IMR-90 (cell line): ENCODE measurements at regions not wholly inside any gene's neighbourhood (a gene's known extent, or its start where the extent isn't known, plus 50 kb on each side); places are given as distances from the start of the nearest gene placed in this dataset.

Experiments used
- ATAC-seq: fragments of 200-7000 bp; cut with Tn5 transposase; 2 replicates; pipeline ENCODE4 v1.9.1; 2020; ENCODE audit warnings: low read depth, mild to moderate bottlenecking, moderate library complexity
- BruUV-seq: library from RNA; stranded (reverse); fragments of 400-500 nt; replicated peaks from 2 replicates; lab custom pipeline; 2021; lab: Mats Ljungman, UMichigan
- CTCF ChIA-PET: fragments of 300-600 bp; formaldehyde crosslinking; extraction: SDS; loops from one replicate; lab custom pipeline; 2021; ENCODE audit warnings: antibody characterized with exemption; lab: Yijun Ruan, JAX
- POLR2A ChIA-PET: fragments of 300-600 bp; sonication (Branson Sonifier 250); formaldehyde crosslinking; loops from one replicate; lab custom pipeline; 2022; ENCODE audit warnings: antibody characterized with exemption; ENCODE audit not compliant: unreplicated experiment; lab: Charles Lee
- DNase-seq: peaks from one replicate; pipeline ENCODE4 v3.0.0; 2013
- H2AFZ ChIP-seq: replicated peaks from 2 replicates; pipeline ENCODE3; 2013; ENCODE audit warnings: low read length, mild to moderate bottlenecking; ENCODE audit not compliant: poor library complexity
- H2AK5ac ChIP-seq: 2 replicates; pipeline ENCODE4 v1.6.1; 2013; ENCODE audit warnings: low read depth, low read length, inconsistent platforms
- H2AK9ac ChIP-seq: replicated peaks from 2 replicates; pipeline ENCODE3; 2013; ENCODE audit warnings: mild to moderate bottlenecking, low read depth, low read length, moderate library complexity; ENCODE audit not compliant: poor library complexity
- H2BK120ac ChIP-seq: 2 replicates; pipeline ENCODE4 v1.6.1; 2013; ENCODE audit warnings: low read depth, low read length, inconsistent platforms
- H2BK15ac ChIP-seq: 3 replicates; pipeline ENCODE4 v1.6.1; 2013; ENCODE audit warnings: low read depth, low read length, inconsistent platforms
- H2BK20ac ChIP-seq: 2 replicates; pipeline ENCODE4 v1.6.1; 2013; ENCODE audit warnings: low read depth, mild to moderate bottlenecking, inconsistent platforms, low read length, moderate library complexity
- H2BK5ac ChIP-seq: 2 replicates; pipeline ENCODE4 v1.6.1; 2013; ENCODE audit warnings: mild to moderate bottlenecking, low read depth, low read length, inconsistent platforms; ENCODE audit not compliant: poor library complexity, severe bottlenecking
- H3K14ac ChIP-seq: replicated peaks from 2 replicates; pipeline ENCODE4 v1.6.1; 2013; ENCODE audit warnings: low read depth, low read length, inconsistent platforms
- H3K18ac ChIP-seq: 2 replicates; pipeline ENCODE4 v1.6.1; 2013; ENCODE audit warnings: low read depth, low read length, control low read depth
- H3K23ac ChIP-seq: 2 replicates; pipeline ENCODE4 v1.6.1; 2013; ENCODE audit warnings: low read depth, low read length, inconsistent platforms
- H3K27ac ChIP-seq: 2 replicates; pipeline ENCODE4 v1.5.1; 2013; ENCODE audit warnings: mild to moderate bottlenecking, control low read depth, low read length; ENCODE audit not compliant: insufficient read depth
- H3K27me3 ChIP-seq: 2 replicates; pipeline ENCODE4 v1.6.1; 2013; ENCODE audit warnings: low read length; ENCODE audit not compliant: control insufficient read depth, insufficient read depth
- H3K36me3 ChIP-seq: 2 replicates; pipeline ENCODE4 v1.6.1; 2013; ENCODE audit warnings: low read length, mixed read lengths; ENCODE audit not compliant: control insufficient read depth, insufficient read depth
- H3K4ac ChIP-seq: 2 replicates; pipeline ENCODE4 v1.6.1; 2013; ENCODE audit warnings: low read depth, low read length, inconsistent platforms
- H3K4me1 ChIP-seq: 2 replicates; pipeline ENCODE4 v1.6.1; 2013; ENCODE audit warnings: low read length, mixed read lengths; ENCODE audit not compliant: control insufficient read depth, insufficient read depth
- H3K4me2 ChIP-seq: 2 replicates; pipeline ENCODE4 v1.6.1; 2013; ENCODE audit warnings: low read depth, mild to moderate bottlenecking, control low read depth, low read length, moderate library complexity
- H3K4me3 ChIP-seq: 2 replicates; pipeline ENCODE4 v1.5.1; 2013; ENCODE audit warnings: low read depth, mild to moderate bottlenecking, control low read depth, low read length, moderate library complexity; ENCODE audit not compliant: insufficient read depth
- H3K56ac ChIP-seq: 2 replicates; pipeline ENCODE4 v1.6.1; 2013; ENCODE audit warnings: low read length, inconsistent platforms; ENCODE audit not compliant: insufficient read depth; ENCODE audit errors: extremely low read depth
- H3K79me1 ChIP-seq, 2 experiments: 2 replicates each; pipeline ENCODE4 v1.6.1; 2013; ENCODE audit warnings: low read length in 2 of 2, inconsistent platforms in 1 of 2, low read depth in 1 of 2
- H3K9ac ChIP-seq: 2 replicates; pipeline ENCODE4 v1.6.1; 2013; ENCODE audit warnings: low read depth, low read length, control low read depth
- H3K9me1 ChIP-seq: 2 replicates; pipeline ENCODE4 v1.6.1; 2013; ENCODE audit warnings: low read length, inconsistent platforms; ENCODE audit not compliant: insufficient read depth
- H3K9me3 ChIP-seq: 2 replicates; pipeline ENCODE4 v1.6.1; 2013; ENCODE audit warnings: low read length; ENCODE audit not compliant: control insufficient read depth, insufficient read depth
- H4K20me1 ChIP-seq: 2 replicates; pipeline ENCODE4 v1.6.1; 2013; ENCODE audit warnings: low read length, inconsistent platforms; ENCODE audit not compliant: insufficient read depth
- H4K5ac ChIP-seq: 2 replicates; pipeline ENCODE4 v1.6.1; 2013; ENCODE audit warnings: mild to moderate bottlenecking, low read depth, low read length, control low read depth
- H4K8ac ChIP-seq, 2 experiments: 2 replicates each; pipeline ENCODE4 v1.6.1; 2013; ENCODE audit warnings: low read depth in 2 of 2, low read length in 2 of 2, control low read depth in 1 of 2, inconsistent platforms in 1 of 2
- H4K91ac ChIP-seq: 2 replicates; pipeline ENCODE4 v1.6.1; 2013; ENCODE audit warnings: low read depth, low read length, inconsistent platforms; ENCODE audit not compliant: insufficient read depth
- BHLHE40 ChIP-seq: fragments of 150-350 bp; IDR thresholded peaks from 2 replicates; pipeline ENCODE4 v1.6.1; 2016; ENCODE audit warnings: mild to moderate bottlenecking, low read depth, low read length
- CEBPB ChIP-seq: IDR thresholded peaks from 2 replicates; pipeline ENCODE4 v1.6.1; 2012; ENCODE audit warnings: low read depth, low read length, improper control_type of control experiment
- CHD1 ChIP-seq: IDR thresholded peaks from 2 replicates; pipeline ENCODE4 v1.6.1; 2012; ENCODE audit warnings: low read depth, low read length, improper control_type of control experiment
- CTCF ChIP-seq: conservative IDR thresholded peaks from 2 replicates; pipeline ENCODE4 v1.5.1; 2012; ENCODE audit warnings: mild to moderate bottlenecking, low read depth, low read length, improper control_type of control experiment
- ELK1 ChIP-seq: fragments of 150-350 bp; IDR thresholded peaks from 2 replicates; pipeline ENCODE4 v1.6.1; 2016; ENCODE audit warnings: low read depth, mild to moderate bottlenecking, low read length, moderate library complexity, borderline replicate concordance
- FOS ChIP-seq: fragments of 150-350 bp; IDR thresholded peaks from 2 replicates; pipeline ENCODE4 v1.6.1; 2016; ENCODE audit warnings: low read depth, low read length
- MAFK ChIP-seq: IDR thresholded peaks from 2 replicates; pipeline ENCODE4 v1.6.1; 2012; ENCODE audit warnings: low read depth, low read length, improper control_type of control experiment
- MAZ ChIP-seq: IDR thresholded peaks from 2 replicates; pipeline ENCODE4 v1.6.1; 2012; ENCODE audit warnings: low read depth, mild to moderate bottlenecking, low read length, improper control_type of control experiment, moderate library complexity, borderline replicate concordance
- MXI1 ChIP-seq: IDR thresholded peaks from 2 replicates; pipeline ENCODE4 v1.6.1; 2012; ENCODE audit warnings: low read depth, mild to moderate bottlenecking, low read length, moderate library complexity, borderline replicate concordance
- NFE2L2 ChIP-seq: fragments of 150-350 bp; IDR thresholded peaks from 2 replicates; pipeline ENCODE4 v1.6.1; 2016; ENCODE audit warnings: low read depth, mild to moderate bottlenecking, low read length
- POLR2A ChIP-seq: IDR thresholded peaks from 2 replicates; pipeline ENCODE4 v1.6.1; 2012; ENCODE audit warnings: mild to moderate bottlenecking, low read depth, low read length
- RAD21 ChIP-seq: IDR thresholded peaks from 2 replicates; pipeline ENCODE4 v1.6.1; 2012; ENCODE audit warnings: low read length, improper control_type of control experiment
- RCOR1 ChIP-seq: IDR thresholded peaks from 2 replicates; pipeline ENCODE4 v1.6.1; 2012; ENCODE audit warnings: mild to moderate bottlenecking, low read length, improper control_type of control experiment; ENCODE audit not compliant: insufficient replicate concordance
- RFX5 ChIP-seq: IDR thresholded peaks from 2 replicates; pipeline ENCODE4 v1.8.0; 2012; ENCODE audit warnings: low read depth, mild to moderate bottlenecking, low read length, moderate library complexity
- SMC3 ChIP-seq: fragments of 150-350 bp; IDR thresholded peaks from 2 replicates; pipeline ENCODE4 v1.6.1; 2016; ENCODE audit warnings: low read depth, mild to moderate bottlenecking, antibody characterized with exemption, low read length, moderate library complexity
- USF2 ChIP-seq: fragments of 150-350 bp; IDR thresholded peaks from 2 replicates; pipeline ENCODE4 v1.6.1; 2017; ENCODE audit warnings: mild to moderate bottlenecking, antibody characterized with exemption, low read length, low read depth
- WGBS, 2 experiments: methylation state at CpG; one replicate each; pipeline versions ENCODE4 v1.1.5 to v1.1.7; 2013; ENCODE audit warnings: missing lambda C conversion rate in 2 of 2; ENCODE audit not compliant: insufficient read length in 1 of 2; ENCODE audit errors: extremely low coverage in 2 of 2; 5-methylcytosine and 5-hydroxymethylcytosine counted together
- dilution Hi-C: fragments of 300-500 bp; cut with HindIII; formaldehyde crosslinking; loops from one replicate; pipeline ENCODE4 v1.14.3; 2018; ENCODE audit warnings: low sequenced_read_pairs; ENCODE audit not compliant: unreplicated experiment
- in situ Hi-C: fragments of 300-500 bp; cut with MboI; formaldehyde crosslinking; loops from 3 replicates; pipeline ENCODE4 v1.14.3; 2019; ENCODE audit warnings: low sequenced_read_pairs, inconsistent platforms, mixed read lengths
- intact Hi-C: fragments of 100-400 bp; cut with micrococcal nuclease; formaldehyde crosslinking; loops from 2 replicates; pipeline ENCODE4 v1.10.0; 2022

GRCh38 chr10:55091691-55092328 is 290.8 kb upstream of the PCDH15 start:
- Histone ChIP-seq H3K27me3 (no peaks in the 10 kb centered on the region), H3K14ac (no peak overlapping the region), H3K27ac (no peak overlapping the region), H3K4me3 (no peak overlapping the region), H4K91ac (no peak overlapping the region), H4K20me1 (no peaks in the 10 kb centered on the region), H3K9me3 (no peaks in the 10 kb centered on the region), H2BK120ac (no peak overlapping the region), H3K79me1 (no peaks in the 10 kb centered on the region), H3K4me1 (no peaks in the 10 kb centered on the region), H3K9me1 (no peaks in the 10 kb centered on the region), H2AK9ac (no peak overlapping the region), H3K56ac (no peak overlapping the region), H3K9ac (no peak overlapping the region), H3K4me2 (no peak overlapping the region), H3K18ac (no peak overlapping the region), H3K23ac (no peak overlapping the region), H2BK5ac (no peak overlapping the region), H4K8ac (no peak overlapping the region), H2BK15ac (no peak overlapping the region), H4K5ac (no peak overlapping the region), H2AFZ (no peak overlapping the region), H2BK20ac (no peak overlapping the region), H2AK5ac (no peak overlapping the region), H3K4ac (no peak overlapping the region), H3K36me3 (no peaks in the 10 kb centered on the region)
- ChIA-PET CTCF (no interaction called here), POLR2A (no interaction called here)
- no TSS peak for BruUV-seq
- WGBS, 2 experiments = no CpG with 5 or more reads among the region's 1 CpG
- dilution Hi-C loops (no loop called here), intact Hi-C loops (no loop called here), in situ Hi-C loops (no loop called here)
- DNase-seq = peak; percentile 1
- no peak for TF ChIP-seq BHLHE40
- no peak for TF ChIP-seq RCOR1
- no peak for TF ChIP-seq CHD1
- TF ChIP-seq FOS = no peak
- no peak for TF ChIP-seq POLR2A
- TF ChIP-seq USF2 = no peak
- no peak for TF ChIP-seq MXI1
- peak; percentile 71 for TF ChIP-seq CTCF
- no peak for TF ChIP-seq MAZ
- no peak for TF ChIP-seq RFX5
- TF ChIP-seq CEBPB = no peak
- peak; percentile 55 for TF ChIP-seq RAD21
- no peak for TF ChIP-seq ELK1
- peak; percentile 27; the same call in 1 of the 2 replicates for TF ChIP-seq SMC3
- TF ChIP-seq MAFK = no peak
- TF ChIP-seq NFE2L2 = no peak
- ATAC-seq = no peak
